Gastroesophageal sphincter (tissue), 3 donors: ENCODE measurements at regions not wholly inside any gene's neighbourhood (a gene's known extent, or its start where the extent isn't known, plus 50 kb on each side); places are given as distances from the start of the nearest gene placed in this dataset.

Experiments
- CTCF ChIP-seq, 4 experiments: fragments of 200-600 bp in 2 of 4; fragments of 450-650 bp in 2 of 4; sonication (generic) in 1 of 4; IDR thresholded peaks; one replicate each; pipeline ENCODE4 v1.5.1; 2017 to 2019; ENCODE audit warnings: antibody characterized with exemption in 4 of 4, mild to moderate bottlenecking in 2 of 4, moderate library complexity in 2 of 4
- POLR2AphosphoS5 ChIP-seq: sonication (generic); formaldehyde crosslinking; IDR thresholded peaks from one replicate; pipeline ENCODE4 v1.6.1; 2017; ENCODE audit warnings: antibody characterized with exemption

- TF ChIP-seq POLR2AphosphoS5 (no peak), CTCF (IDR thresholded peaks at IDR 0.05) (no peak)
Measured at GRCh38 chr11:71327156-71328085, 75.0 kb upstream of the SHANK2 start.
